GM12864 (cell line): ENCODE measurements at regions not wholly inside any gene's neighbourhood (a gene's known extent, or its start where the extent isn't known, plus 50 kb on each side); places are given as distances from the start of the nearest gene placed in this dataset.

Source experiments
- DNase-seq: peaks from one replicate; pipeline ENCODE4 v3.0.0-alpha.2; 2011; ENCODE audit warnings: low read depth
- H3K4me3 ChIP-seq: 2 replicates; pipeline ENCODE4 v1.5.1; 2011; ENCODE audit warnings: mild to moderate bottlenecking, low read depth, low read length, control low read depth
- TF ChIP-seq, protein P1 (sequence below): IDR thresholded peaks from 2 replicates; pipeline ENCODE4 v1.5.1; 2011; ENCODE audit warnings: low read depth, mild to moderate bottlenecking, moderate library complexity, low read length, control low read depth, inconsistent platforms; ENCODE audit errors: missing control alignments

DNA sequence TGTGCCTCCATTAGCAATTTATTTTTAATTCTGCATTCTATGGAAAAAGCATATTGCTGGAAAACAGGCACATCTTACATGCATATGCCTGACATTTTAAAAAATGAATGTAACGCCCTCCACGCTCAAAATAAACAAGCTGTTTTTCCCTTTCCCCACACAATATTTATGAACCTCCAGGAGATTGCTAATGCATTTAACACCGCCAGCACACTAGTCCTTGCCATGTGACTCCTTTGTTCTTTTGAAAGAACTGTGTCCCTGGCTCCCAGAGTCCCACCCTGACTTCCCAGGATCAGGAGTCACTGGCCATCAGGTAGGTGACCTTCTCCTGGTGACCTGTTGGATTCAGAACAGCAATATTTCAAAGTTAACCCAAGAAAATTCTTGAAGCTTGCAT lies 571.2 kb upstream of the CFAP20DC start:
- no peak overlapping the region for H3K4me3 ChIP-seq
- DNase-seq, result no peak
- TF ChIP-seq, protein P1, sequence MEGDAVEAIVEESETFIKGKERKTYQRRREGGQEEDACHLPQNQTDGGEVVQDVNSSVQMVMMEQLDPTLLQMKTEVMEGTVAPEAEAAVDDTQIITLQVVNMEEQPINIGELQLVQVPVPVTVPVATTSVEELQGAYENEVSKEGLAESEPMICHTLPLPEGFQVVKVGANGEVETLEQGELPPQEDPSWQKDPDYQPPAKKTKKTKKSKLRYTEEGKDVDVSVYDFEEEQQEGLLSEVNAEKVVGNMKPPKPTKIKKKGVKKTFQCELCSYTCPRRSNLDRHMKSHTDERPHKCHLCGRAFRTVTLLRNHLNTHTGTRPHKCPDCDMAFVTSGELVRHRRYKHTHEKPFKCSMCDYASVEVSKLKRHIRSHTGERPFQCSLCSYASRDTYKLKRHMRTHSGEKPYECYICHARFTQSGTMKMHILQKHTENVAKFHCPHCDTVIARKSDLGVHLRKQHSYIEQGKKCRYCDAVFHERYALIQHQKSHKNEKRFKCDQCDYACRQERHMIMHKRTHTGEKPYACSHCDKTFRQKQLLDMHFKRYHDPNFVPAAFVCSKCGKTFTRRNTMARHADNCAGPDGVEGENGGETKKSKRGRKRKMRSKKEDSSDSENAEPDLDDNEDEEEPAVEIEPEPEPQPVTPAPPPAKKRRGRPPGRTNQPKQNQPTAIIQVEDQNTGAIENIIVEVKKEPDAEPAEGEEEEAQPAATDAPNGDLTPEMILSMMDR, result no peak

DNA sequence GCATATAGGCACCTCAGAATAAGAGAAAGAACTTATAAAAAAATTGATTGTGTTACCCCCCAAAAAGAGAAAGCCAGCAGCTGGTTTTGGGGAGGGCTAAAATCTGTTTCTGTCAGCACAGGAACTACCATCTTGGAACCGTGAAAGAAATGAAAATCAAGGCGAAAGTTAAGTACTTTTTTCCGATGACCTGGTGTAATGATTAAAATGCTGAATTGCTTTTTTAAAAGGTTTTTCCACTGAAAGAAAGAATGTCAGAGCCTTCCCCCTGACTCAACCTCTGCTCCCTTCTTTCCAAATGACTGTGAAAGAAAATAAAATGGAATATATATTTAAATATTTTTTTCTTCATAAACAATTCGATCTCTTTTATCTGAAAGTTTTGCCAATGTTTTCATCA lies 570.5 kb upstream of the CFAP20DC start:
- H3K4me3 ChIP-seq, result no peak overlapping the region
- TF ChIP-seq, protein P1, result no peak
- DNase-seq, result no peak

DNA sequence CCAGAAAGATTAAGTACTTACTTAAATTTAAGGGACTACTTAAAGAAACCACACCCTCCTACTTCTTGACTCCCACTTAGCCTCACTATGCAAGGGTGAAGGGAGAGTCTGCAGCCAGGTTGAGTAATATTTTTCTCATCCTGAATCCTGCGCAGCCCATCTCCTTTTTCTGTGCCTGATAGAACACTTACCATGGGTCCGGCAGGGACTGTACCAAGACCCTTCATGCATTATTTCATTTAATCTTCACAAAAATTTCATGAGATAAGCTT lies 562.6 kb upstream of the CFAP20DC start:
- no peak overlapping the region for H3K4me3 ChIP-seq
- DNase-seq, result no peak
- TF ChIP-seq, protein P1, result no peak

- TF ChIP-seq, protein P1, result no peak
- H3K4me3 ChIP-seq, result no peak overlapping the region
- DNase-seq, result no peak
Measured at GRCh38 chr3:59611649-59612443, 562.0 kb upstream of the CFAP20DC start.

DNA sequence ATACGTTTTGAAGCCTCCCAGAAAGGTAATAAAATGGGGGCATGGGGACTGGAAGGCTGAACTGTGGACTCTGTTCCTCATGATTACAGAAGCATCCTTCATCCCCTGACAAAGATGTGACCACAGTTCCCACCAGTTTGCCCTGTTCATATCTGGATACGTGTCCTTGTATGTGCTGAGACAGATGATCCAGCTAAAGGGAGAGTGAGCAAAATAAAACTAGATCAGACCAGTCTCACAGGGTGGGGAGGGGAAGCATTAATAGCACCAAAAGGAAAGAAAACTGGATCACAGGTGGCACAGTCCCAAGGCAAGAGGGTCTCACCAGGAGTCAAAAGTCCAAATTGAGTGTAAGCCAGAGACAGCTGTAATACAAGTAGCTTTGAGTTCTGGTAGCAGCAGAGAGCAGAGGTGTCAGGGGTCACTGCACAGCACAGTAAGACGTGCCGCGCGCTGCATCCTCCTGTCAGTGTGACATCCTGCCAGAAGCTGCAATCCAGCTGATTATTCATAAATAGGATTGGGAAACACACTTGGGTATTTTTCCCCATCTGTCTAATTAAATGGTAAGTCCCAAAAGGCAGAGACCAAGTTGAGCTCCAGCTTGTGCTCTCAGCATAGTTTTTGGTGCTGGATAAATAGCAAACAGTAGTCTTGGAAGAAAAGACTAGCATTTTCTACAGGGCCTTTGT lies 560.0 kb upstream of the CFAP20DC start:
- no peak for DNase-seq
- TF ChIP-seq, protein P1, result no peak
- H3K4me3 ChIP-seq, result no peak overlapping the region

DNA sequence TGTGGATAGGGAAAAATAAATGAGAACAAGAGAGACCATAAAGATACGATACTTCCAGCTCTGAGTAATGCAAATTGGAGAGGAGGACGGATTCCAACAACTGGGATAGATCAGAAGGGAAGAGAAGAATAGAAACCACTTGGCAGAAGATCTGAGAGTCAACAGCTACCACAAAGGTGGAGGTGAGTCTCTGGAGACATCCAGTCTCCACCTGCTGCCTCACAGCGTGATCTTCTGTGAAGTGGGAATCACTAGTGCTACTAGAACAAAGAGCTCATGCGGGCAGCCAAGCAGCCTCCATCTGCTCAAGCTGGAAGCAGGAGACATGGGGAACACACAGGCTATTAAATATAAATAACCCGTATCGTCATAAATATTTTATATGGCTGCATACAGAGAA lies 558.5 kb upstream of the CFAP20DC start:
- no peak for DNase-seq
- no peak overlapping the region for H3K4me3 ChIP-seq
- TF ChIP-seq, protein P1, result no peak

DNA sequence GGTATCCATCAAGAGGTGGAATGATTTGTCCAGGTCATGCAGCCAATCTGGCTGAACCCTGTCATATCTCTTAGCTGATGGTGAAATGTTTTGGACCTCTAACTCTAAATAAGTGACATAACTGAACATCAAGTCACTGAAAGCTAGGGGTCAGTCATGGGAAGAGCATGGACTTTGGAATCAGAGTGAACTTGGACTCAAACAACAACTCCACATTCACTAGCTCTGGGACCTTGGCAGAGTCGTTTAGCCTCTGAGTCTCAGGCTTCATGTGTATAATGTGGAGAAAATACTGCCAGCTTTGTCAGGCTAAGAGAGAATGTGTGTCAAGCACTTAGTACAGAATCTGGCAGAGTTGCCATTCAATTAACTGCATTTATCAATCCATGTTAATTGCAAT lies 557.8 kb upstream of the CFAP20DC start:
- no peak for DNase-seq
- H3K4me3 ChIP-seq, result no peak overlapping the region
- TF ChIP-seq, protein P1, result no peak
